CD14-positive monocyte (primary cell): ENCODE measurements at regions not wholly inside any gene's neighbourhood (a gene's known extent, or its start where the extent isn't known, plus 50 kb on each side); places are given as distances from the start of the nearest gene placed in this dataset.
"Not testable (repeated sequence)": the region's sequence is repeated elsewhere in the genome, so short reads cannot be mapped to it uniquely, and the experiment has no call there.

Experiments used
- DNase-seq, 3 donors: peaks; one replicate each; pipeline ENCODE4 v3.0.0-alpha.2; 2011 to 2022
- H2AFZ ChIP-seq: 2 replicates; pipeline ENCODE4 v1.6.0; 2012; ENCODE audit warnings: mild to moderate bottlenecking, low read depth, low read length, inconsistent platforms; ENCODE audit not compliant: insufficient read depth, poor library complexity, severe bottlenecking
- H3K27ac ChIP-seq, 2 donors: 1 replicate in 1 of 2; 2 replicates in 1 of 2; pipeline ENCODE4 v1.5.1; 2012 to 2013; ENCODE audit warnings: low read length in 2 of 2, control low read depth in 1 of 2, inconsistent platforms in 1 of 2, low read depth in 1 of 2, mild to moderate bottlenecking in 1 of 2
- H3K27me3 ChIP-seq, 2 donors: one replicate each; pipeline versions ENCODE4 v1.6.0 to v1.6.1; 2011 to 2013; ENCODE audit warnings: low read length in 2 of 2; ENCODE audit not compliant: control insufficient read depth in 2 of 2, insufficient read depth in 2 of 2
- H3K36me3 ChIP-seq, 2 donors: replicated peaks in 1 of 2; 1 replicate in 1 of 2; 2 replicates in 1 of 2; pipeline versions ENCODE4 v1.5.1 to v1.6.1; 2012 to 2013; ENCODE audit warnings: low read length in 2 of 2, control low read depth in 1 of 2, inconsistent platforms in 1 of 2, mild to moderate bottlenecking in 1 of 2; ENCODE audit not compliant: insufficient read depth in 2 of 2, control insufficient read depth in 1 of 2
- H3K4me1 ChIP-seq, 2 donors: 1 replicate in 1 of 2; 2 replicates in 1 of 2; pipeline versions ENCODE4 v1.5.1 to v1.6.1; 2012 to 2013; ENCODE audit warnings: low read length in 2 of 2, control low read depth in 1 of 2, inconsistent platforms in 1 of 2, mild to moderate bottlenecking in 1 of 2, moderate library complexity in 1 of 2; ENCODE audit not compliant: insufficient read depth in 2 of 2, control insufficient read depth in 1 of 2
- H3K4me2 ChIP-seq: replicated peaks from 2 replicates; pipeline ENCODE3; 2012; ENCODE audit warnings: low read length, moderate library complexity, mild to moderate bottlenecking; ENCODE audit not compliant: poor library complexity, severe bottlenecking; ENCODE audit errors: extremely low read depth
- H3K4me3 ChIP-seq, 3 experiments: fragments of 200-600 bp in 1 of 3; sonication (generic) in 1 of 3; replicated peaks in 1 of 3; 1 replicate in 2 of 3; 2 replicates in 1 of 3; pipeline ENCODE4 v1.5.1; 2011 to 2013; ENCODE audit warnings: low read length in 3 of 3, mild to moderate bottlenecking in 3 of 3, control low read depth in 2 of 3, low read depth in 2 of 3, inconsistent platforms in 1 of 3, moderate library complexity in 1 of 3
- H3K79me2 ChIP-seq: 2 replicates; pipeline ENCODE4 v1.6.0; 2012; ENCODE audit warnings: mild to moderate bottlenecking, control low read depth, inconsistent platforms, low read length, moderate library complexity; ENCODE audit not compliant: insufficient read depth
- H3K9ac ChIP-seq: 2 replicates; pipeline ENCODE4 v1.6.0; 2017; ENCODE audit warnings: low read length, mild to moderate bottlenecking; ENCODE audit not compliant: insufficient read depth, poor library complexity, severe bottlenecking
- H3K9me3 ChIP-seq, 2 donors: replicated peaks in 1 of 2; 1 replicate in 1 of 2; 2 replicates in 1 of 2; pipeline versions ENCODE4 v1.5.1 to v1.6.1; 2012 to 2013; ENCODE audit warnings: low read length in 2 of 2, control low read depth in 1 of 2; ENCODE audit not compliant: control insufficient read depth in 1 of 2, insufficient read depth in 1 of 2
- H4K20me1 ChIP-seq: 2 replicates; pipeline ENCODE4 v1.6.0; 2012; ENCODE audit warnings: mild to moderate bottlenecking, low read length, control low read depth, moderate library complexity; ENCODE audit not compliant: insufficient read depth
- H3K27ac Mint-ChIP-seq, 7 donors: one replicate each; pipeline ENCODE4 v1.8.0; 2020; ENCODE audit warnings: mild to moderate bottlenecking in 7 of 7, mixed read lengths in 7 of 7, moderate library complexity in 6 of 7, inconsistent platforms in 2 of 7
- H3K27me3 Mint-ChIP-seq, 3 donors: one replicate each; pipeline ENCODE4 v1.8.0; 2021 to 2022; ENCODE audit warnings: low read depth in 3 of 3, mild to moderate bottlenecking in 3 of 3, mixed read lengths in 3 of 3, moderate library complexity in 3 of 3, inconsistent platforms in 1 of 3
- H3K36me3 Mint-ChIP-seq, 2 donors: one replicate each; pipeline ENCODE4 v1.8.0; 2020; ENCODE audit warnings: mixed read lengths in 2 of 2, inconsistent platforms in 1 of 2, mild to moderate bottlenecking in 1 of 2
- H3K4me1 Mint-ChIP-seq: one replicate; pipeline ENCODE4 v1.8.0; 2020; ENCODE audit warnings: mild to moderate bottlenecking, mixed read lengths
- H3K4me3 Mint-ChIP-seq, 2 donors: one replicate each; pipeline ENCODE4 v1.8.0; 2020; ENCODE audit warnings: mild to moderate bottlenecking in 2 of 2, mixed read lengths in 2 of 2, moderate library complexity in 1 of 2
- H3K9me3 Mint-ChIP-seq, 7 donors: one replicate each; pipeline ENCODE4 v1.8.0; 2020 to 2022; ENCODE audit warnings: mixed read lengths in 7 of 7, mild to moderate bottlenecking in 6 of 7, moderate library complexity in 6 of 7, inconsistent platforms in 2 of 7
- WGBS: methylation state at CpG from one replicate; pipeline ENCODE4 v1.1.5; 2013; ENCODE audit warnings: missing lambda C conversion rate; ENCODE audit not compliant: insufficient coverage; 5-methylcytosine and 5-hydroxymethylcytosine counted together
- intact Hi-C, 2 donors: fragments of 100-400 bp; cut with micrococcal nuclease; formaldehyde crosslinking; loops; one replicate each; pipeline versions ENCODE4 v1.15.0 to v1.15.1; 2023

- H3K9ac ChIP-seq, H3K4me2 ChIP-seq, H3K4me3 ChIP-seq, H3K36me3 ChIP-seq, intact Hi-C loops, H3K27ac ChIP-seq, H3K4me3 Mint-ChIP-seq, H4K20me1 ChIP-seq, H3K36me3 Mint-ChIP-seq, H3K4me1 ChIP-seq, H2AFZ ChIP-seq, H3K4me1 Mint-ChIP-seq, H3K27me3 Mint-ChIP-seq, H3K9me3 Mint-ChIP-seq, H3K79me2 ChIP-seq, H3K27me3 ChIP-seq, H3K27ac Mint-ChIP-seq, DNase-seq, H3K9me3 ChIP-seq: not testable (repeated sequence)
- WGBS = 63% methylated on average over 1 of the region's 4 CpGs
Measured at GRCh38 chr20:25965203-25965602, 268.6 kb upstream of the ZNF337 start.

GRCh38 chr20:25953876-25954275 lies 257.2 kb upstream of the ZNF337 start:
- intact Hi-C loops, H3K4me2 ChIP-seq, H2AFZ ChIP-seq, H4K20me1 ChIP-seq, DNase-seq, H3K9me3 ChIP-seq, H3K27ac ChIP-seq, H3K27me3 ChIP-seq, H3K9me3 Mint-ChIP-seq, H3K27me3 Mint-ChIP-seq, H3K4me3 Mint-ChIP-seq, H3K27ac Mint-ChIP-seq, H3K4me3 ChIP-seq, H3K36me3 ChIP-seq, H3K4me1 ChIP-seq, H3K79me2 ChIP-seq, H3K4me1 Mint-ChIP-seq, H3K36me3 Mint-ChIP-seq, H3K9ac ChIP-seq: not testable (repeated sequence)
- WGBS = no CpG with 5 or more reads among the region's 3 CpGs

GRCh38 chr20:25935230-25935629 lies 238.6 kb upstream of the ZNF337 start:
- no CpG with 5 or more reads among the region's 2 CpGs for WGBS
- DNase-seq = not testable (repeated sequence)

GRCh38 chr20:25932806-25933205 lies 236.2 kb upstream of the ZNF337 start:
- H3K9me3 ChIP-seq, H3K36me3 Mint-ChIP-seq, H2AFZ ChIP-seq, H3K4me3 Mint-ChIP-seq, H3K27me3 Mint-ChIP-seq, H3K79me2 ChIP-seq, H3K4me1 Mint-ChIP-seq, H3K27me3 ChIP-seq, H4K20me1 ChIP-seq, H3K4me2 ChIP-seq, intact Hi-C loops, H3K27ac ChIP-seq, DNase-seq, H3K9ac ChIP-seq, H3K4me3 ChIP-seq, H3K9me3 Mint-ChIP-seq, H3K4me1 ChIP-seq, H3K27ac Mint-ChIP-seq, H3K36me3 ChIP-seq: not testable (repeated sequence)
- 83% methylated on average over 1 of the region's 5 CpGs for WGBS

More at GRCh38 chr20:25935230-25935629, 238.6 kb upstream of the ZNF337 start:
- H3K27ac Mint-ChIP-seq, H3K4me3 ChIP-seq, H3K4me2 ChIP-seq, H3K9me3 Mint-ChIP-seq, H3K4me3 Mint-ChIP-seq, H3K27ac ChIP-seq, H3K9me3 ChIP-seq, H3K36me3 ChIP-seq, H3K4me1 ChIP-seq, H3K27me3 ChIP-seq, H3K9ac ChIP-seq, H2AFZ ChIP-seq, H3K79me2 ChIP-seq, H4K20me1 ChIP-seq, intact Hi-C loops, H3K4me1 Mint-ChIP-seq, H3K36me3 Mint-ChIP-seq, H3K27me3 Mint-ChIP-seq: not testable (repeated sequence)
